OCI-LY3 (cell line): ENCODE measurements at regions not wholly inside any gene's neighbourhood (a gene's known extent, or its start where the extent isn't known, plus 50 kb on each side); places are given as distances from the start of the nearest gene placed in this dataset.

Source experiments
- CTCF ChIP-seq: fragments of 200-600, 300-600 bp; sonication (generic); IDR thresholded peaks from 2 replicates; pipeline ENCODE4 v1.5.1; 2014; ENCODE audit warnings: antibody characterized with exemption, low read length, low read depth
- EZH2phosphoT487 ChIP-seq: fragments of 200-600 bp; shearing (Covaris generic); IDR thresholded peaks from 2 replicates; pipeline ENCODE4 v1.6.1; 2018; ENCODE audit warnings: antibody characterized with exemption, mixed run types, low read depth

- TF ChIP-seq CTCF (no peak), EZH2phosphoT487 (no peak)
Observed at GRCh38 chr7:418636-419280, 100.9 kb downstream of the PDGFA start.
